HEK293T (cell line): ENCODE measurements at regions not wholly inside any gene's neighbourhood (a gene's known extent, or its start where the extent isn't known, plus 50 kb on each side); places are given as distances from the start of the nearest gene placed in this dataset.

Experiments
- CTCF ChIA-PET: fragments of 350-600 bp; formaldehyde crosslinking; extraction: SDS; loops from one replicate; lab custom pipeline; 2021; ENCODE audit warnings: antibody characterized with exemption, inconsistent platforms; lab: Yijun Ruan, JAX
- POLR2A ChIA-PET: fragments of 350-600 bp; formaldehyde crosslinking; extraction: SDS; loops from one replicate; lab custom pipeline; 2020; ENCODE audit warnings: antibody characterized with exemption, inconsistent platforms; lab: Yijun Ruan, JAX
- DNase-seq: peaks from one replicate; pipeline ENCODE4 v3.0.0; 2012; ENCODE audit warnings: mixed read lengths; ENCODE audit errors: extremely low spot score
- ARNT ChIP-seq: fragments of 450-650 bp; IDR thresholded peaks from 2 replicates; pipeline ENCODE4 v1.6.1; 2017; ENCODE audit warnings: mild to moderate bottlenecking
- BHLHE40 ChIP-seq: fragments of 450-650 bp; IDR thresholded peaks from 2 replicates; pipeline ENCODE4 v1.6.1; 2016; ENCODE audit warnings: mild to moderate bottlenecking, moderate library complexity, borderline replicate concordance
- CTBP1 ChIP-seq: fragments of 450-650 bp; IDR thresholded peaks from 2 replicates; pipeline ENCODE4 v1.6.1; 2016; ENCODE audit warnings: borderline replicate concordance
- ELF4 ChIP-seq: fragments of 450-650 bp; IDR thresholded peaks from 2 replicates; pipeline ENCODE4 v1.6.1; 2017; ENCODE audit warnings: antibody characterized with exemption
- FOXA1 ChIP-seq: fragments of 450-650 bp; IDR thresholded peaks from 2 replicates; pipeline ENCODE4 v1.6.1; 2016; ENCODE audit warnings: mild to moderate bottlenecking
- FOXK2 ChIP-seq: fragments of 450-650 bp; IDR thresholded peaks from 2 replicates; pipeline ENCODE4 v1.6.1; 2016; ENCODE audit warnings: mild to moderate bottlenecking
- FOXM1 ChIP-seq: fragments of 450-650 bp; IDR thresholded peaks from 2 replicates; pipeline ENCODE4 v1.6.1; 2017; ENCODE audit warnings: mild to moderate bottlenecking, borderline replicate concordance
- HDGF ChIP-seq: fragments of 450-650 bp; IDR thresholded peaks from 2 replicates; pipeline ENCODE4 v1.6.1; 2017; ENCODE audit warnings: antibody characterized with exemption, borderline replicate concordance
- L3MBTL2 ChIP-seq: fragments of 450-650 bp; conservative IDR thresholded peaks from 2 replicates; pipeline ENCODE4 v1.6.1; 2016; ENCODE audit warnings: mild to moderate bottlenecking
- LEF1 ChIP-seq: fragments of 450-650 bp; IDR thresholded peaks from 2 replicates; pipeline ENCODE4 v1.6.1; 2017; ENCODE audit warnings: mild to moderate bottlenecking, borderline replicate concordance
- NFRKB ChIP-seq: fragments of 450-650 bp; IDR thresholded peaks from 2 replicates; pipeline ENCODE4 v1.6.1; 2016; ENCODE audit warnings: mild to moderate bottlenecking, moderate library complexity
- SP1 ChIP-seq: fragments of 450-650 bp; IDR thresholded peaks from 2 replicates; pipeline ENCODE4 v1.6.1; 2017
- SUZ12 ChIP-seq: fragments of 450-650 bp; IDR thresholded peaks from 2 replicates; pipeline ENCODE4 v1.6.1; 2016; ENCODE audit warnings: mild to moderate bottlenecking
- TARDBP ChIP-seq: fragments of 450-650 bp; IDR thresholded peaks from 2 replicates; pipeline ENCODE4 v1.6.1; 2016
- ZNF384 ChIP-seq: fragments of 450-650 bp; IDR thresholded peaks from 2 replicates; pipeline ENCODE4 v1.6.1; 2016
- TF ChIP-seq, protein P1 (sequence below): fragments of 450-650 bp; IDR thresholded peaks from 2 replicates; pipeline ENCODE4 v1.6.1; 2016

DNA sequence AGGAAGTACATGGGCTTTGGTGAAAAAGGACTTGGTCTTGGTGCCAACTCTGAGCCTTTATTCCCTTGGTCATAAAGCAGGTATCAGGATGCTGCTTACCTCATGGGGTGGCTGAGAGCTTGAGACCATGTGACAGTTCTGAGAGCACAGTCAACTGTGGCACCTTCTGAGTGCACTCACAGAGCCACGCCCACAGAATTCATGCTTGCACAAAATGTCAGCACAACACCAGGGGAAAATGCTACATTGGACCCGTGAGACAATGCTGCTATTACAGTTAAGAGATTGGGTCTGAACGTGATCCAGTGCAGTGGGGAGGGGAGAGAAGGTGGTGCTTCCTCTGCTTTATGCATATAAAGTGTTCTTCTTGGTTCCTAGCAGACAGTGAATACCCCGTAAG, 79.5 kb upstream of the SPON1 start:
- ChIA-PET POLR2A (no interaction called here), CTCF (no interaction called here)
- DNase-seq = no peak
- no peak for TF ChIP-seq ZNF384
- no peak for TF ChIP-seq NFRKB
- no peak for TF ChIP-seq CTBP1
- TF ChIP-seq FOXK2 = no peak
- no peak for TF ChIP-seq FOXA1
- TF ChIP-seq LEF1 = no peak
- no peak for TF ChIP-seq HDGF
- TF ChIP-seq ARNT = no peak
- no peak for TF ChIP-seq ELF4
- no peak for TF ChIP-seq SP1

DNA sequence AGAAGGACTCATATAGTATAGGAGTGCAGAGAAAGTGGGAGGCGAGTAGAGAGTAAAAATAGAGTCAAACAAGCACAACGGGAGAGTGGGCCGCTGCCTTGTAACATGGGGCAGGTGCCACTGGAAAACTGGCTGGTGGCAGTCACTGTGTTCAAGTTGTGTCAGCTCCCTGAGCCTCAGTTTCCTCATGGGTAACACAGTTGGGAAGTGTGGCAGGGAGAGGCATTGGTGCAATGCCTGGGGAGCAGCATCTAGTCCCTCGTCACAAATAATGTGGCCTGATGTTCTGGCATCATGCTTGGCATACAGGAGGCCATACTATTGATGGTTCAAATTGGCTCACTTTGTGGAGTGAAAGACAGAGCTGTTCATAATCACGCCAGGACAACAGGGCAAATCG, 78.9 kb upstream of the SPON1 start:
- ChIA-PET CTCF (no interaction called here), POLR2A (no interaction called here)
- TF ChIP-seq HDGF (no peak), FOXM1 (no peak), FOXA1 (no peak), SUZ12 (no peak), ZNF384 (no peak), NFRKB (no peak), BHLHE40 (no peak)
- TF ChIP-seq, protein P1, sequence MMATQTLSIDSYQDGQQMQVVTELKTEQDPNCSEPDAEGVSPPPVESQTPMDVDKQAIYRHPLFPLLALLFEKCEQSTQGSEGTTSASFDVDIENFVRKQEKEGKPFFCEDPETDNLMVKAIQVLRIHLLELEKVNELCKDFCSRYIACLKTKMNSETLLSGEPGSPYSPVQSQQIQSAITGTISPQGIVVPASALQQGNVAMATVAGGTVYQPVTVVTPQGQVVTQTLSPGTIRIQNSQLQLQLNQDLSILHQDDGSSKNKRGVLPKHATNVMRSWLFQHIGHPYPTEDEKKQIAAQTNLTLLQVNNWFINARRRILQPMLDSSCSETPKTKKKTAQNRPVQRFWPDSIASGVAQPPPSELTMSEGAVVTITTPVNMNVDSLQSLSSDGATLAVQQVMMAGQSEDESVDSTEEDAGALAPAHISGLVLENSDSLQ = no peak
- no peak for DNase-seq

DNA sequence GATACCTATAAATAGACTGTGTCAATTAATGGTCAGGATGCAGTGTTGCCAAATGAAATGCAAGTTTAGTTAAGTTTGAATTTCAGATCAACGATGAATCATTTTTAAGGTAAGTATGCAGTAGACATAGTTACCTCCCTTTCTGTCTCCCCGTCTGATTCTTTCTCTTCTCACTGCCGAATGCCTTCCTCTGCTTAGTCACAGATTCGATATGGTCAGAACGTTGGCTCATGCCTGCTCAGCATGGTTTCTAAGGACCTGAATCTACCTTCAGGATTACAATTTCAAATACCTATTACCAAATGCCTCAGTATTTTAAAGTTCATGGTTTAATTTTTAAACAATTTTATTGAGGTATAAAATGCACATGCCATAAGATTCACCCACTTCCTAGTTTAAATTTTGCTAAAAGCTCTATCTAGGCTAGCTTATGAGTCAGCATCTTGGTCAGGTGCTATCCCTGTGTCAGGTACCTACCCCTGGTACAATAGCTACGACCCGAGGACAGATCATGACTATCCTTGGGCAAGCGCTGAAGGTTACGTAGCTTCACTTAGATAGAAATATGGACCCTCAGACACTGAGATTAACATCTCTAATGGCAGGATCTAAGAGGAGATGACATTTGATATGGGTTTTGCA, 78.2 kb upstream of the SPON1 start:
- ChIA-PET POLR2A (no interaction called here), CTCF (interaction anchor here (0.5 kb wide), 1 partner anchor 112 kb away, joined by 4 read pairs; no protein-coding TSS in a partner anchor)
- DNase-seq = no peak
- TF ChIP-seq ARNT (no peak), FOXA1 (no peak), TARDBP (no peak), ZNF384 (no peak), FOXK2 (no peak), NFRKB (no peak), FOXM1 (no peak), LEF1 (no peak), BHLHE40 (no peak), SP1 (no peak), SUZ12 (no peak), CTBP1 (no peak), HDGF (no peak), L3MBTL2 (no peak), ELF4 (no peak)
- TF ChIP-seq, protein P1 = no peak

DNA sequence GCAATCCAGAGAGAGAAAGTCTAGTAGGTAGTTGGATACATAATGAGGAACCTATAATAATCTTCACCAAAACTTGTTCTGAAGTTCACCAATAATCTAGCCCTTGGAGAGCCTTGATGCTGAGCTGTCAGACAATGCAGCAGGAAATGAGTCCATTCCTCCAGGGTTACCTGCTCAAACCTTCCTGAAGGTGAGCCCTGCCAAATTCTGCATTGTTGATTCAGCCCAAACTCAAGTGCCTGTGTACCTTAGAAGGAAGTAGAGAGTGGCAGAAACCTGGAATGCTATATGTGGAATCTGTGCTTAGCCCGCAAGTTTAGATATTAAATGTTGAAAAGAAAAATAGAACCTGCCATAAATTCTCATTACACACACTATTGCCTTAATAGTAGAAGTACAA, 77.4 kb upstream of the SPON1 start:
- TF ChIP-seq SUZ12 = no peak
- ChIA-PET CTCF (no interaction called here), POLR2A (no interaction called here)
- DNase-seq = no peak

DNA sequence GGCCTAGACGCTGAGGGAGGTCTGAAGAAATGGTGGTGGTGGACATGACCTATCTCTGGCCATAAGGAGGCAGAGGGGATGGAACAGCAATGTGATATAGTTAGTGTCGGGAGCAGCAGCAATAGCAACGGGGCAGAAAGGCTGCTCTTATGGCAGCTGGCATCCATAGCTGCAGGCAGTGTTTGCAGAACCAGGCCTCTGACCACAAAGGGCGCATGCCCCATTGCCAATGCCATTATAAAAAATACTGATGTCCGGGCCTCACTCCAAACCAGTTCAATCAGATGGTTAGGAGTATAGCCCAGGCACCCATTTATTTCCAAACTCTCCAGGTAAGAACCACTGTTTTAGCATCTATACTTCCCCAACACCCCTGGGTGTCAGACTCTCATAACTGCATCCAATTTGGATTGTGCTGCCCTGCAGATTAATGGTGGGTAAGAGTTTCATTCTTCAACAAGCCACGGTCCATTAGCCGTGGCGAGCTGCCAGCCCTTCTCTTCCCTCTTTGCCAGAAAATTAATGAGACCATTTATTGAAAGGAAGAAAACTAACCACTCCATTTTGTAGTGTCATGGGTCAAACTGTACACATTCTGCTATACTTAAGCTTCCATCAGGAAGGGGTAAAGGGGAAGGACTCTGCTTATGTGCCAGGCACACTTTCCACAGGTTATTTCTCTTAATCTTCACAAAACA, 72.8 kb upstream of the SPON1 start:
- DNase-seq = no peak
- no peak for TF ChIP-seq NFRKB
- no peak for TF ChIP-seq FOXA1
- no peak for TF ChIP-seq FOXK2
- no peak for TF ChIP-seq L3MBTL2
- no peak for TF ChIP-seq ZNF384
- no peak for TF ChIP-seq SP1
- TF ChIP-seq ELF4 = no peak
- TF ChIP-seq LEF1 = no peak
- TF ChIP-seq, protein P1 = no peak
- TF ChIP-seq ARNT = no peak
- no peak for TF ChIP-seq HDGF
- TF ChIP-seq SUZ12 = no peak
- POLR2A ChIA-PET = no interaction called here

DNA sequence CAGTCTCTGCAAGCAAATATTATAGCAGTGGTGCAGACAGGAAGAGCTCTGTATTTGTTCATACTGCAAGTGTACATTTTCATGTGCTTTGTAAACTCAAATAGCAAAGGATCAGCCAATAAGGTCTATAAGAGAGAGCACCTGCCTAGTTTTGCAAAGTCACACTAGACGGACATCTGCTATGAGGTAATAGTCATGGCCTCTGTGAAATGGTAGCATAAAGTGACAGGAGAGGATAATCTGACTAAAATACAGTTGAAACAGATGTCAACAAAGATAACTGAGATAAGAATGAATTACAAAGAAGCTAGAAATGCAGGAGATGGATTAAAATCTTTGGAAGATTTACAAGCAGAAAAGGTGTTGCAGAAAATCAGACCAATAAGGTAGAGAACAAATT, 70.6 kb upstream of the SPON1 start:
- ChIA-PET POLR2A (no interaction called here), CTCF (no interaction called here)
- TF ChIP-seq, protein P1 = no peak
- no peak for TF ChIP-seq FOXA1
- TF ChIP-seq FOXK2 = no peak
- no peak for TF ChIP-seq ELF4
- TF ChIP-seq ARNT = no peak
- TF ChIP-seq SP1 = no peak
- TF ChIP-seq SUZ12 = no peak
- TF ChIP-seq BHLHE40 = no peak
- no peak for TF ChIP-seq NFRKB
- no peak for DNase-seq

More for the DNA sequence above, 72.8 kb upstream of the SPON1 start:
- CTCF ChIA-PET = no interaction called here
